Neutrophil (primary cell): ENCODE measurements at regions not wholly inside any gene's neighbourhood (a gene's known extent, or its start where the extent isn't known, plus 50 kb on each side); places are given as distances from the start of the nearest gene placed in this dataset.

Experiments
- H3K27ac ChIP-seq: fragments of 200-600 bp; sonication (generic); 2 replicates; pipeline ENCODE4 v1.5.1; 2016; ENCODE audit warnings: mild to moderate bottlenecking, moderate library complexity
- H3K27me3 ChIP-seq: fragments of 200-600 bp; sonication (generic); 2 replicates; pipeline ENCODE4 v1.6.0; 2016; ENCODE audit warnings: mild to moderate bottlenecking
- H3K36me3 ChIP-seq: fragments of 200-600 bp; sonication (generic); 2 replicates; pipeline ENCODE4 v1.5.1; 2017
- H3K4me1 ChIP-seq, 2 experiments: fragments of 200-600 bp in 1 of 2; sonication (generic) in 1 of 2; 1 replicate in 1 of 2; 2 replicates in 1 of 2; pipeline versions ENCODE4 v1.5.1 to v1.6.1; 2013 to 2016; ENCODE audit warnings: low read depth in 1 of 2, low read length in 1 of 2, mild to moderate bottlenecking in 1 of 2, moderate library complexity in 1 of 2; ENCODE audit not compliant: control insufficient read depth in 1 of 2, insufficient read depth in 1 of 2
- H3K4me3 ChIP-seq, 2 experiments: fragments of 200-600 bp in 1 of 2; sonication (generic) in 1 of 2; 1 replicate in 1 of 2; 2 replicates in 1 of 2; pipeline ENCODE4 v1.5.1; 2013 to 2016; ENCODE audit warnings: low read depth in 1 of 2, low read length in 1 of 2, mild to moderate bottlenecking in 1 of 2, moderate library complexity in 1 of 2
- H3K9me3 ChIP-seq: fragments of 200-600 bp; sonication (generic); 2 replicates; pipeline ENCODE4 v1.5.1; 2016
- CTCF ChIP-seq: fragments of 200-600 bp; sonication (generic); IDR thresholded peaks from 2 replicates; pipeline ENCODE4 v1.5.1; 2016; ENCODE audit warnings: antibody characterized with exemption

- Histone ChIP-seq H3K27me3 (peaks cover 43% of the 10 kb centered on the region), H3K4me3 (no peak overlapping the region), H3K4me1 (peaks cover 0 to 10% of the 10 kb centered on the region in 2 experiments), H3K27ac (no peak overlapping the region), H3K36me3 (no peaks in the 10 kb centered on the region), H3K9me3 (no peaks in the 10 kb centered on the region)
- no peak for TF ChIP-seq CTCF
Measured at GRCh38 chr15:99454107-99454809, 111.5 kb upstream of the MEF2A start.

- Histone ChIP-seq H3K4me3 (no peak overlapping the region), H3K4me1 (peaks cover 0 to 10% of the 10 kb centered on the region in 2 experiments), H3K27ac (no peak overlapping the region), H3K27me3 (peaks cover 37% of the 10 kb centered on the region), H3K9me3 (no peaks in the 10 kb centered on the region), H3K36me3 (no peaks in the 10 kb centered on the region)
- TF ChIP-seq CTCF = no peak
Measured at GRCh38 chr15:99454941-99455788, 110.6 kb upstream of the MEF2A start.

- Histone ChIP-seq H3K4me1 (peaks cover 0 to 9% of the 10 kb centered on the region in 2 experiments), H3K9me3 (no peaks in the 10 kb centered on the region), H3K4me3 (no peak overlapping the region), H3K27me3 (peaks cover 31% of the 10 kb centered on the region), H3K27ac (no peak overlapping the region), H3K36me3 (no peaks in the 10 kb centered on the region)
- TF ChIP-seq CTCF = no peak
Measured at GRCh38 chr15:99455789-99456160, 110.0 kb upstream of the MEF2A start.

- Histone ChIP-seq H3K9me3 (no peaks in the 10 kb centered on the region), H3K4me1 (no peaks in the 10 kb centered on the region), H3K4me3 (no peak overlapping the region), H3K27me3 (no peaks in the 10 kb centered on the region), H3K36me3 (no peaks in the 10 kb centered on the region), H3K27ac (no peak overlapping the region)
- no peak for TF ChIP-seq CTCF
Measured at GRCh38 chr15:99464137-99464536, 101.6 kb upstream of the MEF2A start.

GRCh38 chr15:99466701-99467337 is 99.0 kb upstream of the MEF2A start:
- Histone ChIP-seq H3K9me3 (no peaks in the 10 kb centered on the region), H3K36me3 (no peaks in the 10 kb centered on the region), H3K4me3 (no peak overlapping the region), H3K4me1 (no peaks in the 10 kb centered on the region), H3K27me3 (peaks cover 5% of the 10 kb centered on the region), H3K27ac (no peak overlapping the region)
- TF ChIP-seq CTCF = no peak
